ENCODE measurements at regions not wholly inside any gene's neighbourhood (a gene's known extent, or its start where the extent isn't known, plus 50 kb on each side); places are given as distances from the start of the nearest gene placed in this dataset.

DNA sequence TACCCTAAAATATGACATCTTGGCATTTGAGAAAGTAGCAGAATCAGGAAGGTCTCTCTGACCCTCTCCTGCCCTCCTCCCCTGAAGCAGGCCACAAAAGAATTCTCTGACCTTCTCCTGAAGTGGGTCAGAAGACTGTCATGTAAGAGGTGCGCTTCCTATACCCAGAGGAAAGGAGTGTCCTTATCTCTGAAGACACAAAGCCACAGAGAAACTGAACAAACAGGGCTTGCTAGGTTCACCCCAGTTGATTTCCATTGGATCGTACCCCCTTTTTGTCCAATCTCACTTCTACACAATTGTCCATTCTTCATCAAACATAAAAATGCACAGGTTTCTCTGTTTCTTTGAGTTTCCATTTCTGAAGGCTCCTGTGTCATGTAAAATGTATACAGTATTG, 272.0 kb upstream of the SOX4 start:
- H3K36me3 ChIP-seq (ENCODE audit: low read depth, missing control alignments), result no peaks in the 10 kb centered on the region
- H3K9me3 ChIP-seq, result no peaks in the 10 kb centered on the region
- H3K27ac ChIP-seq, result no peak overlapping the region
- intact Hi-C loops (cut with DNase I; ENCODE audit: low total_unique reads), result no loop called here
- 88 to 96% methylated on average over 2 of the region's 2 CpGs for WGBS, 2 donors
- H3K4me3 ChIP-seq, result no peak overlapping the region
- TF ChIP-seq POLR2A (IDR thresholded peaks at IDR 0.05) (no peak), CTCF (IDR thresholded peaks at IDR 0.05) (no peak)
- H3K4me1 ChIP-seq, result no peaks in the 10 kb centered on the region
- DNase-seq, result no peak
- no peaks in the 10 kb centered on the region for H3K27me3 ChIP-seq

DNA sequence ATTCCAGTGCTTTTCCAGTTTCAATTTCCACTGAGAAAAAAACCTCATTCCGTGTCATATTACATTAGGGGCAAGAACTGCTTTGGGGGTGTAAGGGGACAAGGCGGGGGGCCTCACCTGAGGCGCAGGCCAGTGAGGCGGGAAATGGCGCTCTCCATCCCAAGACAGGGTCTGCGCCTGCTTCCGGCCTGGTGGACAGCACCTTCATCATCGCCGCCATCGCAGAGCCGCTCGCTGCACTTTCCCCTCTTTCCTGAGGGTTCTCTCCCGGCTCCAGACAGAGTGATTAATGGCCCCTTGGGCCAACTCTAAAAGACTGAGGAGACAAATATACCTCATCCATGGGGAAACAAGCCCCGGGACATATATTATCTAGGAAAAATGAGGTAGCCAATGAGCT, 270.0 kb upstream of the SOX4 start:
- H3K9me3 ChIP-seq, result no peaks in the 10 kb centered on the region
- H3K27me3 ChIP-seq, result no peaks in the 10 kb centered on the region
- H3K4me1 ChIP-seq, result no peaks in the 10 kb centered on the region
- 76 to 81% methylated on average over 14 of the region's 14 CpGs for WGBS, 2 donors
- H3K36me3 ChIP-seq (ENCODE audit: low read depth, missing control alignments), result no peaks in the 10 kb centered on the region
- no peak for DNase-seq
- no peak overlapping the region for H3K27ac ChIP-seq
- H3K4me3 ChIP-seq, result peak overlapping the region in 1 of 2 donors; percentile 10
- intact Hi-C loops (cut with DNase I; ENCODE audit: low total_unique reads), result no loop called here
- TF ChIP-seq POLR2A (IDR thresholded peaks at IDR 0.05) (no peak), CTCF (IDR thresholded peaks at IDR 0.05) (no peak)

DNA sequence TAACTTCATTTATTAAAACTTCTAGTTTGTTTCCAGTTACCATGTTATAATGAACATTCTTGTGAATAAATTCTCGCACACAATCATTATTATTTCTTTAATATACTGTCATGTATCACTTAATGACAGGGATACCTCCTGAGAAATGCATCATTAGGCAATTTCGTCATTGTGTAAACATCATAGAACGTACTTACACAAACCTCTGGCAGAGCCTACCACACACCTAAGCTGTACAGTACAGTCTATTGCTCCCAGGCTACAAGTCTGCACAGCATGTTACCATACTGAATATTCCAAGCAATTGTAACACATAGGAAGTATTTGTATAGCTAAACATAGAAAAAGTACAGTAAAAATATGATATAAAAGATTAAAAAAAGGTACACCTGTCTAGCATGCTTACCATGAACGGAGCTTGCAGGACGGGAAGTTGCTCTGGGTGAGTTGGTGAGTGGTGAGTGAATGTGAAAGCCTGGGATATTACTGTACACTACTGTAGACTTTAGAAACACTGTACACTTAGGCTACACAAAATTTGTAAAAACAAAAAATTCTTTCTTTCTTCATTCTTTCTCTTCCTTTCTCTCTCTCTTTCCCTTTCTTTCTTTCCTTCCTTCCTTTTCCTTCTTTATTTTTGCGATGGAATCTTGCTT, 268.2 kb upstream of the SOX4 start:
- no peaks in the 10 kb centered on the region for H3K27me3 ChIP-seq
- no peaks in the 10 kb centered on the region for H3K36me3 ChIP-seq (ENCODE audit: low read depth, missing control alignments)
- no peaks in the 10 kb centered on the region for H3K4me1 ChIP-seq
- no peak for DNase-seq
- TF ChIP-seq POLR2A (IDR thresholded peaks at IDR 0.05) (no peak), CTCF (IDR thresholded peaks at IDR 0.05) (no peak)
- 88 to 93% methylated on average over 6 of the region's 6 CpGs for WGBS, 2 donors
- H3K27ac ChIP-seq, result no peak overlapping the region
- intact Hi-C loops (cut with DNase I; ENCODE audit: low total_unique reads), result no loop called here
- no peaks in the 10 kb centered on the region for H3K9me3 ChIP-seq
- H3K4me3 ChIP-seq, result no peak overlapping the region

DNA sequence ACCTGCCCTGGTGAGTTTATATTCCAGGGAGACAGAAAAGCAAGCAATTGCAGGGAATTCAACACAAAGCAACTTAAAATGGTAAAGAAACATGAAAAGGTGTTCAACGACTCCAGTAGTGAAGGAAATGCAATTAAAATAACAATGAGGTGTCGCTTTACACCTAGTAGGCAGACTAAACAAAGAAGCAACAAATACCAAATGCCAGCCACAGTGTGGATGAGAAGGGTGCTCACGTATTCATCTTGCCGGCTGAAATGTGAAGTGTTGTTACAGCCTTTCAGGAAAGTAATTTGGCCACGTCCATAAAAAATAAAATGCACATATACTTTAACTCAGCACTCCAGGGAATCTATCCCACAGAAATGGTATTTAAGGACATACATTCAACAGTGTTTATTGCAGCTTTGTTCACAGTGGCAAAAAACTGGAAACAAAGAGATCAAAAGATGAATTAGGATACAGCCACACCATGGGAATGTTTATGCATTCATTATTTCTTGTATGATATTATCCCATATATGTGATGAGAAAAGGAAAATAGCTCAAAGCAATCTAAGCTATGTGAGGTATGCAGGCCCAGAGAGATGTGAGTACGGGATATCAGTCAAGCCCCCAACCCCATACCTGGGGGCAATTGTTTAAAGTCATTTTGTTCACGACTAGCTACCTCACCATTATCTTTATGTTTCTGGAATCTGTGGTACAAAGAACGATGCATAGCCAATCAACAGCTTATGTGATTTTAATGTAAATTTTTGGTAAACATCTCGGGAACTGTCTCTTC, 266.0 kb upstream of the SOX4 start:
- Histone ChIP-seq H3K9me3 (no peaks in the 10 kb centered on the region), H3K4me3 (no peak overlapping the region), H3K27ac (no peak overlapping the region), H3K36me3 (ENCODE audit: low read depth, missing control alignments) (no peaks in the 10 kb centered on the region), H3K4me1 (peaks cover 4% of the 10 kb centered on the region), H3K27me3 (no peaks in the 10 kb centered on the region)
- no peak for TF ChIP-seq CTCF (IDR thresholded peaks at IDR 0.05)
- no peak for TF ChIP-seq POLR2A (IDR thresholded peaks at IDR 0.05)
- intact Hi-C loops (cut with DNase I; ENCODE audit: low total_unique reads), result no loop called here
- no peak for DNase-seq
- WGBS, 2 donors, result 74% methylated on average over 9 of the region's 9 CpGs
